ENCODE measurements at regions not wholly inside any gene's neighbourhood (a gene's known extent, or its start where the extent isn't known, plus 50 kb on each side); places are given as distances from the start of the nearest gene placed in this dataset.

- TF ChIP-seq POLR2AphosphoS5 (IDR thresholded peaks at IDR 0.05) (no peak), CTCF (IDR thresholded peaks at IDR 0.05) (no peak), POLR2A (IDR thresholded peaks at IDR 0.05) (no peak)
These were observed 145.0 kb upstream of the MITF start for GRCh38 chr3:69594286-69594685.
